RWPE2 (cell line): ENCODE measurements at regions not wholly inside any gene's neighbourhood (a gene's known extent, or its start where the extent isn't known, plus 50 kb on each side); places are given as distances from the start of the nearest gene placed in this dataset.
A peak's percentile ranks its signal among the peaks of the same experiment; 100 is the strongest.

ENCODE experiments used
- ATAC-seq: fragments of 200-7000 bp; cut with Tn5 transposase; 3 replicates; pipeline ENCODE4 v1.9.1; 2021; ENCODE audit warnings: low read depth
- DNase-seq: peaks from one replicate; pipeline ENCODE4 v3.0.0-alpha.2; 2020; ENCODE audit warnings: low spot score
- H3K27ac ChIP-seq: fragments of 450-650 bp; 2 replicates; pipeline ENCODE4 v1.5.1; 2017; ENCODE audit warnings: mild to moderate bottlenecking; ENCODE audit not compliant: poor library complexity, severe bottlenecking
- H3K27me3 ChIP-seq: fragments of 250-450 bp; sonication (Bioruptor Pico); 2 replicates; pipeline ENCODE4 v1.5.1; 2021; ENCODE audit warnings: mild to moderate bottlenecking, moderate library complexity; ENCODE audit not compliant: insufficient read depth, poor library complexity, severe bottlenecking
- H3K36me3 ChIP-seq: fragments of 250-450 bp; sonication (Bioruptor Pico); 2 replicates; pipeline ENCODE4 v1.5.1; 2020; ENCODE audit warnings: low read depth, mild to moderate bottlenecking, moderate library complexity
- H3K4me1 ChIP-seq: fragments of 250-450 bp; sonication (Bioruptor Pico); 2 replicates; pipeline ENCODE4 v1.5.1; 2021; ENCODE audit warnings: mild to moderate bottlenecking, moderate library complexity; ENCODE audit not compliant: insufficient read depth, poor library complexity, severe bottlenecking
- H3K4me3 ChIP-seq: fragments of 250-450 bp; sonication (Bioruptor Pico); 2 replicates; pipeline ENCODE4 v1.5.1; 2021; ENCODE audit warnings: mild to moderate bottlenecking, moderate library complexity; ENCODE audit not compliant: severe bottlenecking
- H3K9me3 ChIP-seq: fragments of 250-450 bp; sonication (Bioruptor Pico); 2 replicates; pipeline ENCODE4 v1.5.1; 2021; ENCODE audit warnings: mild to moderate bottlenecking, moderate library complexity; ENCODE audit not compliant: severe bottlenecking
- TF ChIP-seq, protein P1 (sequence below): fragments of 450-650 bp; IDR thresholded peaks from one replicate; pipeline ENCODE4 v1.5.1; 2017; ENCODE audit warnings: mild to moderate bottlenecking, moderate library complexity; ENCODE audit not compliant: poor library complexity, severe bottlenecking

DNA sequence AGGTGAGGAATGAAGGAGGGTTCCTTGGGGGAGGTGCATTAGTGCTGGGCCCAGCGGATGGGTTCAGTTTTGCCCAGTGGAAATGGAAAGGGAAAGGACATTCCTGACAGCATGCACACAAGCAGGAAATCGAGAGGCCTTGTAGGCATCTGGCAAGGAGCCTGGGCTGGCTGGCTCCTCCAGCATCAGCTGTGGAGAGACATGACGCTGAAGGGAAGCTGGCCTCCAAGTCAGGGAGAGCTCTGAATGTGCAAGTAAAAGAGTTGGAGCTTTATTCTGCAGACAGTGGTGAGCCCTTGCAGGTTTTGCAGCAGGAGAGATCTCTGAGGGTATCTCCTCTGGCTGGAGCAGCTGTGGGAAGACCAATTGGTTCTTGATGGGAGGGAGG lies 154.3 kb downstream of the MRPL14 start:
- peak; percentile 67 for DNase-seq
- Histone ChIP-seq H3K9me3 (peaks cover 2% of the 10 kb centered on the region), H3K4me3 (no peak overlapping the region), H3K4me1 (peaks cover 43% of the 10 kb centered on the region), H3K36me3 (no peaks in the 10 kb centered on the region), H3K27me3 (no peaks in the 10 kb centered on the region), H3K27ac (peak overlapping the region; percentile 83)
- TF ChIP-seq, protein P1, sequence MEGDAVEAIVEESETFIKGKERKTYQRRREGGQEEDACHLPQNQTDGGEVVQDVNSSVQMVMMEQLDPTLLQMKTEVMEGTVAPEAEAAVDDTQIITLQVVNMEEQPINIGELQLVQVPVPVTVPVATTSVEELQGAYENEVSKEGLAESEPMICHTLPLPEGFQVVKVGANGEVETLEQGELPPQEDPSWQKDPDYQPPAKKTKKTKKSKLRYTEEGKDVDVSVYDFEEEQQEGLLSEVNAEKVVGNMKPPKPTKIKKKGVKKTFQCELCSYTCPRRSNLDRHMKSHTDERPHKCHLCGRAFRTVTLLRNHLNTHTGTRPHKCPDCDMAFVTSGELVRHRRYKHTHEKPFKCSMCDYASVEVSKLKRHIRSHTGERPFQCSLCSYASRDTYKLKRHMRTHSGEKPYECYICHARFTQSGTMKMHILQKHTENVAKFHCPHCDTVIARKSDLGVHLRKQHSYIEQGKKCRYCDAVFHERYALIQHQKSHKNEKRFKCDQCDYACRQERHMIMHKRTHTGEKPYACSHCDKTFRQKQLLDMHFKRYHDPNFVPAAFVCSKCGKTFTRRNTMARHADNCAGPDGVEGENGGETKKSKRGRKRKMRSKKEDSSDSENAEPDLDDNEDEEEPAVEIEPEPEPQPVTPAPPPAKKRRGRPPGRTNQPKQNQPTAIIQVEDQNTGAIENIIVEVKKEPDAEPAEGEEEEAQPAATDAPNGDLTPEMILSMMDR: no peak
- ATAC-seq: peak; percentile 63

DNA sequence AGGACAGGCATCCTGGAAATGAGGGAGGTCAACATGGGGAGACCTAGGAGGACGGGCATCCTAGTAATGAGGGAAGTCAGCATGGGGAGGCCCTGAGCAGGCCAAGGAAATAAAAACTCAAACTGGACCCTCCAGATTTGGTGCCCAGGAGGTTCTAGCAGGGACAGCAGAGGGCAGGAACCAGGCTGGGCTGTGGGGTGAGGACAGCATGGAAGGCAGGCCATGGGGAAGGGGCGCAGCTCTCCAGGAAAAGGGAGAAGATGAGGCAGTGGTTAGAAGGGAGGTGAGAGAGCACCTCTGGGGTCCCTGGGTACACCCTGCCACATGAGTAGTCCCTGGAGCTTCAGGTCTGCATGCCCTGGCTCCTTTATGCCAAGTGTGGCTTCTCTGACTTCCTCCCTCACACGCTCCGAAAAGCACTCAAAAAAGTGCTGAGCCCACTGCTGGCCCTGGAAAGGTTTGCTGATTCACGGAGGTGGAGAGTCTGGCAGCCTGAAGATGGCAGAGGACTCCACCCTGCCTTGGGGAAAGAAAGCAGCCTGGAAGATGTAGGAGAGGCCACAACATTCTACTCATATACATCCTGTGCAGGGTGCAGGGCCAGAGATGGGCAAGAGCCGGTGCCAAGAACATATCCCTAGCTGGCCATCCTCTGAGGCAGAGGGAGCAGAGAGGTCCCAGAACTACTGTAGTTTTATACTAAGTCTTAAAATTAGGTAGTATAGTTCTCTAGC lies 154.9 kb downstream of the MRPL14 start:
- peak overlapping the region; percentile 83 for H3K27ac ChIP-seq
- peaks cover 2% of the 10 kb centered on the region for H3K9me3 ChIP-seq
- ATAC-seq: peak; percentile 70

DNA sequence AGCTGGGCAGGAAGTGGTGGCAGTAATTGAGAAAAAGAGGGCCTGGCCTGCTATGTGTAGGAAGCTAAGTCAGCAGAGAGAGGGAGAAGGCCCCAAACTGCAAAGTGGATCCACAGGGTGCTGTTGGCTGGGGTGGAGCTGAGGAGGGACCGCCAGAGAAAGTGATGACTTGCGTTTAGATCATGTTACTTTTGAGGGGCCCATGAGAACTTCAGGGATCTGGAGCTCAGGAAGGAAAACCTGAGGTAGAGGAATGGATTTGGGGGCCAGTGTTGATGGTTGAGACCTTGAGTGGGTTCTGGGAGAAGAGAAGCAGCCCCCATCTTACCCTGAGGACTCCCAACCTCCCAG lies 155.5 kb downstream of the MRPL14 start:
- TF ChIP-seq, protein P1: no peak
- Histone ChIP-seq H3K36me3 (no peaks in the 10 kb centered on the region), H3K4me3 (no peak overlapping the region), H3K27ac (peak overlapping the region; percentile 83), H3K4me1 (peaks cover 39% of the 10 kb centered on the region), H3K27me3 (no peaks in the 10 kb centered on the region), H3K9me3 (peaks cover 2% of the 10 kb centered on the region)
- DNase-seq (no peak), ATAC-seq (no peak)

More for the DNA sequence above, 154.9 kb downstream of the MRPL14 start:
- Histone ChIP-seq H3K4me3 (no peak overlapping the region), H3K27me3 (no peaks in the 10 kb centered on the region), H3K36me3 (no peaks in the 10 kb centered on the region), H3K4me1 (peaks cover 39% of the 10 kb centered on the region)
- TF ChIP-seq, protein P1: no peak
- DNase-seq: peak; percentile 41

DNA sequence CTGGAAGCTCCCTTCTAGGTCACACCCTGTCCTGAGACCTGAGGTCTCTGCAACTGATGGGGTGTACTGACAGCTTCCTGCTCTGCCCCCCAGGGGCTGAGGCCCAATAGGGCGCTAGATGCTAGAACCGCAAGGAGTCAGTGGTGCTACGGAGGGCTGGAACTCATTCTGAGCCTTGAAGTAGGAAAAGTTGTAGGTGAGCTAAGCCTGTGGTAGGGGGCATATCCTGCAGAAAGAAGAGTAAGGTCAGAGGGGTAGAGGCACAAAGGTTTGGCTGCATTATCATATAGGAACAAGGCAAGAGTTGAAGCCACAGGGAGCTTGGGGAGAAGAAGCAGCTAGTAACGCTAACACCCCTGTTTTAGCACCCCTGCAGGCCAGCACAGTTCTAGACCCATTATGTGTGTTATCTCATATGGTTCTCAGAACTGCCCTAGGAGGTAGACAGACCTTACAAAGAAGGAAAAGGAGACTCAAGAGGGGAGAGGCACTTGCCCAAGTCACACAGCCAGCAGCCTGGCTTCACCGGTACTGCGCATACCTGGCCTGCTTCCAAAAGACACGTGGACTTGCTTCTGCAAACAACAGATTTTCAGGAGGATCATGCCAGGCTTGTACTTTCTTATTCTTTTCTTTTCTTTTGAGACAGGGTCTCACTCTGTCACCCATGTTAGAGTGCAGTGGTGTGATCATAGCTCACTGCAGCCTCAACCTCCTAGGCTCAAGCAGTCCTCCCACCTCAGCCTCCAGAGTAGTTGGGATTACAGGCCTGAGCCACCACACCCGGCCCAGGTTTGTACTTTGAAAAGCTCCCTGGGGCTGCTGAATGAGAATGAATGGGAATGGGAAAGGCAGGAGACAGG lies 156.1 kb downstream of the MRPL14 start:
- peak; percentile 11 for DNase-seq

More for the DNA sequence above, 156.1 kb downstream of the MRPL14 start:
- Histone ChIP-seq H3K4me3 (no peak overlapping the region), H3K36me3 (no peaks in the 10 kb centered on the region), H3K4me1 (peaks cover 44% of the 10 kb centered on the region), H3K27me3 (no peaks in the 10 kb centered on the region), H3K27ac (peak overlapping the region; percentile 83), H3K9me3 (peaks cover 1% of the 10 kb centered on the region)
- ATAC-seq: no peak
- TF ChIP-seq, protein P1: no peak
